ENCODE measurements at regions not wholly inside any gene's neighbourhood (a gene's known extent, or its start where the extent isn't known, plus 50 kb on each side); places are given as distances from the start of the nearest gene placed in this dataset.

DNA sequence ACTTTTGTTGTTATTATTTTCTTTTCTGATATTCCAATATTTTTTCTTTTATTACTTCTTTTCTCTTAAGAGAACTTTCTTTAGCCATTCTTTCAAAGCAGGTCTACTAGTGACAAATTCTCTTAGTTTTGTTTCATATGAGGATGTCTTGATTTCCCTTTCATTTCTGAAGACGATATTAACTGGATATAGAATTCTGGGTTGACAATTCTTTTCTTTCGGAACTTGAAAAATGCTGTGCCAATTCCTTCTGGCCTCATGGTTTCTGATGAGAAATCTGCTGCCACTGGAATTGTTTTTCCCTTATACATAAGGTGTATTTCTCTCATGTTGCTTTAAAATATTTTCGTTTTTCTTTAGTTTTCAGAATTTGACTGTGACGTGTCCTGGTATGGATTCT, 97.0 kb upstream of the KIF5B start:
- TF ChIP-seq POLR2AphosphoS5 (IDR thresholded peaks at IDR 0.05; ENCODE audit: low read depth, low read length) (no peak), TAF1 (IDR thresholded peaks at IDR 0.05; ENCODE audit: borderline replicate concordance, low read depth, low read length) (no peak), POLR2A (IDR thresholded peaks at IDR 0.05; ENCODE audit: low read depth, low read length) (no peak)
